SK-N-SH treated with all-trans-retinoic acid at 6 μM for 48 hours (cell line): ENCODE measurements at regions not wholly inside any gene's neighbourhood (a gene's known extent, or its start where the extent isn't known, plus 50 kb on each side); places are given as distances from the start of the nearest gene placed in this dataset.

ENCODE experiments used
- ATAC-seq: fragments of 200-7000 bp; cut with Tn5 transposase; 3 replicates; pipeline ENCODE4 v1.9.1; 2020; ENCODE audit warnings: mild to moderate bottlenecking, moderate library complexity
- CSDC2 ChIP-seq: fragments of 250-450 bp; sonication (Bioruptor Pico); IDR thresholded peaks from 2 replicates; pipeline ENCODE4 v1.5.0; 2020; ENCODE audit warnings: mild to moderate bottlenecking, moderate library complexity
- ESRRG ChIP-seq: fragments of 250-450 bp; sonication (Bioruptor Pico); IDR thresholded peaks from 2 replicates; pipeline ENCODE4 v1.6.1; 2021; ENCODE audit warnings: mild to moderate bottlenecking
- GLIS3 ChIP-seq: fragments of 250-450 bp; sonication (Bioruptor Pico); IDR thresholded peaks from 2 replicates; pipeline ENCODE4 v1.5.0; 2020; ENCODE audit warnings: mild to moderate bottlenecking, moderate library complexity
- ISL1 ChIP-seq: fragments of 250-450 bp; sonication (Bioruptor Pico); IDR thresholded peaks from 2 replicates; pipeline ENCODE4 v2.1.2; 2022; ENCODE audit warnings: mild to moderate bottlenecking, moderate library complexity
- OSR1 ChIP-seq: fragments of 250-450 bp; sonication (Bioruptor Pico); IDR thresholded peaks from 2 replicates; pipeline ENCODE4 v1.8.0; 2022; ENCODE audit warnings: moderate library complexity, mild to moderate bottlenecking, inconsistent platforms
- SNAI2 ChIP-seq: fragments of 250-450 bp; sonication (Bioruptor Pico); IDR thresholded peaks from 2 replicates; pipeline ENCODE4 v1.5.0; 2020; ENCODE audit warnings: mild to moderate bottlenecking, moderate library complexity
- TCF4 ChIP-seq: fragments of 250-450 bp; sonication (Bioruptor Pico); IDR thresholded peaks from 2 replicates; pipeline ENCODE4 v1.8.0; 2021; ENCODE audit warnings: mild to moderate bottlenecking, moderate library complexity, borderline replicate concordance
- TOX ChIP-seq: fragments of 250-450 bp; sonication (Bioruptor Pico); IDR thresholded peaks from 2 replicates; pipeline ENCODE4 v1.8.0; 2021; ENCODE audit warnings: mild to moderate bottlenecking, moderate library complexity, borderline replicate concordance
- ZC3H10 ChIP-seq: fragments of 250-450 bp; sonication (Bioruptor Pico); IDR thresholded peaks from 2 replicates; pipeline ENCODE4 v1.5.1; 2021; ENCODE audit warnings: mild to moderate bottlenecking, moderate library complexity
- ZFP3 ChIP-seq: fragments of 250-450 bp; sonication (Bioruptor Pico); IDR thresholded peaks from 2 replicates; pipeline ENCODE4 v1.5.0; 2020; ENCODE audit warnings: mild to moderate bottlenecking, moderate library complexity
- ZFP30 ChIP-seq: fragments of 450-650 bp; formaldehyde crosslinking; IDR thresholded peaks from 2 replicates; pipeline ENCODE4 v1.5.0; 2022; ENCODE audit warnings: mild to moderate bottlenecking, moderate library complexity
- ZNF565 ChIP-seq: fragments of 450-650 bp; formaldehyde crosslinking; conservative IDR thresholded peaks from 2 replicates; pipeline ENCODE4 v1.5.0; 2020; ENCODE audit warnings: low read depth, mild to moderate bottlenecking, moderate library complexity
- ZNF70 ChIP-seq: fragments of 450-650 bp; formaldehyde crosslinking; IDR thresholded peaks from 2 replicates; pipeline ENCODE4 v1.5.0; 2020; ENCODE audit warnings: mild to moderate bottlenecking, moderate library complexity
- TF ChIP-seq, protein P1 (sequence below): fragments of 250-450 bp; sonication (Bioruptor Pico); IDR thresholded peaks from 2 replicates; pipeline ENCODE4 v1.8.0; 2021; ENCODE audit warnings: low read depth, mild to moderate bottlenecking, moderate library complexity, borderline replicate concordance
- TF ChIP-seq, protein P2 (sequence below): fragments of 250-450 bp; sonication (Bioruptor Pico); IDR thresholded peaks from 2 replicates; pipeline ENCODE4 v1.8.0; 2020; ENCODE audit warnings: mild to moderate bottlenecking, moderate library complexity, borderline replicate concordance
- TF ChIP-seq, protein P3 (sequence below): fragments of 250-450 bp; sonication (Bioruptor Pico); IDR thresholded peaks from 2 replicates; pipeline ENCODE4 v1.5.0; 2020; ENCODE audit warnings: mild to moderate bottlenecking, moderate library complexity
- TF ChIP-seq, protein P4 (sequence below): fragments of 250-450 bp; sonication (Bioruptor Pico); IDR thresholded peaks from 2 replicates; pipeline ENCODE4 v1.5.1; 2021; ENCODE audit warnings: mild to moderate bottlenecking, moderate library complexity
- TF ChIP-seq, protein P5 (sequence below): fragments of 250-450 bp; sonication (Bioruptor Pico); IDR thresholded peaks from 2 replicates; pipeline ENCODE4 v1.5.1; 2020; ENCODE audit warnings: low read depth, mild to moderate bottlenecking, moderate library complexity

DNA sequence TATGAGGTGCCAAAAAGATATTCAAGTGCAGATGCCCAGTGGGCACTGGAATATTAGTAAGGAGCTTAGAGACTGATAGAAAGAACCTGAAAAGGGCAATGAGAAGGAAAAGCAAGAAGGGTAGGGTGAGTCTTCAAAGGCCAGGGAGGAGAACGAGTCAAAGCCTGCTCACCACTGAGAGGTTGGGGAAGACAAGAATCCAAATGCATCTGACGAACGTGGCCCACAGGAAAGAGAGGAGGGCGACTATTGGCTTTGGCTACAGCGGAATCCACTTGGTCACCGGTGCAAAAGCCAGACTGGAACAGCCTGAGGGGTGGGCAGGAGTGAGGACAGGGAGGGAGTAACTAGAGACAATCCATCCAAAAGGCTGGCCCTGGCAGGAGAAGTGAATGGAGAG is 216.7 kb upstream of the KLF14 start:
- no peak; the same call in 2 of the 3 replicates for ATAC-seq
- TF ChIP-seq, protein P1, sequence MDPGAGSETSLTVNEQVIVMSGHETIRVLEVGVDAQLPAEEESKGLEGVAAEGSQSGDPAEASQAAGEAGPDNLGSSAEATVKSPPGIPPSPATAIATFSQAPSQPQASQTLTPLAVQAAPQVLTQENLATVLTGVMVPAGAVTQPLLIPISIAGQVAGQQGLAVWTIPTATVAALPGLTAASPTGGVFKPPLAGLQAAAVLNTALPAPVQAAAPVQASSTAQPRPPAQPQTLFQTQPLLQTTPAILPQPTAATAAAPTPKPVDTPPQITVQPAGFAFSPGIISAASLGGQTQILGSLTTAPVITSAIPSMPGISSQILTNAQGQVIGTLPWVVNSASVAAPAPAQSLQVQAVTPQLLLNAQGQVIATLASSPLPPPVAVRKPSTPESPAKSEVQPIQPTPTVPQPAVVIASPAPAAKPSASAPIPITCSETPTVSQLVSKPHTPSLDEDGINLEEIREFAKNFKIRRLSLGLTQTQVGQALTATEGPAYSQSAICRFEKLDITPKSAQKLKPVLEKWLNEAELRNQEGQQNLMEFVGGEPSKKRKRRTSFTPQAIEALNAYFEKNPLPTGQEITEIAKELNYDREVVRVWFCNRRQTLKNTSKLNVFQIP (CRISPR knock-in tag) = no peak
- TF ChIP-seq ZNF565 (CRISPR knock-in tag) = no peak
- no peak for TF ChIP-seq TCF4
- TF ChIP-seq SNAI2 (CRISPR knock-in tag) = no peak
- TF ChIP-seq ESRRG = no peak
- TF ChIP-seq, protein P2, sequence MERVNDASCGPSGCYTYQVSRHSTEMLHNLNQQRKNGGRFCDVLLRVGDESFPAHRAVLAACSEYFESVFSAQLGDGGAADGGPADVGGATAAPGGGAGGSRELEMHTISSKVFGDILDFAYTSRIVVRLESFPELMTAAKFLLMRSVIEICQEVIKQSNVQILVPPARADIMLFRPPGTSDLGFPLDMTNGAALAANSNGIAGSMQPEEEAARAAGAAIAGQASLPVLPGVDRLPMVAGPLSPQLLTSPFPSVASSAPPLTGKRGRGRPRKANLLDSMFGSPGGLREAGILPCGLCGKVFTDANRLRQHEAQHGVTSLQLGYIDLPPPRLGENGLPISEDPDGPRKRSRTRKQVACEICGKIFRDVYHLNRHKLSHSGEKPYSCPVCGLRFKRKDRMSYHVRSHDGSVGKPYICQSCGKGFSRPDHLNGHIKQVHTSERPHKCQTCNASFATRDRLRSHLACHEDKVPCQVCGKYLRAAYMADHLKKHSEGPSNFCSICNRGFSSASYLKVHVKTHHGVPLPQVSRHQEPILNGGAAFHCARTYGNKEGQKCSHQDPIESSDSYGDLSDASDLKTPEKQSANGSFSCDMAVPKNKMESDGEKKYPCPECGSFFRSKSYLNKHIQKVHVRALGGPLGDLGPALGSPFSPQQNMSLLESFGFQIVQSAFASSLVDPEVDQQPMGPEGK (CRISPR knock-in tag) = no peak
- TF ChIP-seq ZFP3 (CRISPR knock-in tag) = no peak
- TF ChIP-seq CSDC2 (CRISPR knock-in tag) = no peak
- no peak for TF ChIP-seq OSR1 (CRISPR knock-in tag)
- TF ChIP-seq, protein P3, sequence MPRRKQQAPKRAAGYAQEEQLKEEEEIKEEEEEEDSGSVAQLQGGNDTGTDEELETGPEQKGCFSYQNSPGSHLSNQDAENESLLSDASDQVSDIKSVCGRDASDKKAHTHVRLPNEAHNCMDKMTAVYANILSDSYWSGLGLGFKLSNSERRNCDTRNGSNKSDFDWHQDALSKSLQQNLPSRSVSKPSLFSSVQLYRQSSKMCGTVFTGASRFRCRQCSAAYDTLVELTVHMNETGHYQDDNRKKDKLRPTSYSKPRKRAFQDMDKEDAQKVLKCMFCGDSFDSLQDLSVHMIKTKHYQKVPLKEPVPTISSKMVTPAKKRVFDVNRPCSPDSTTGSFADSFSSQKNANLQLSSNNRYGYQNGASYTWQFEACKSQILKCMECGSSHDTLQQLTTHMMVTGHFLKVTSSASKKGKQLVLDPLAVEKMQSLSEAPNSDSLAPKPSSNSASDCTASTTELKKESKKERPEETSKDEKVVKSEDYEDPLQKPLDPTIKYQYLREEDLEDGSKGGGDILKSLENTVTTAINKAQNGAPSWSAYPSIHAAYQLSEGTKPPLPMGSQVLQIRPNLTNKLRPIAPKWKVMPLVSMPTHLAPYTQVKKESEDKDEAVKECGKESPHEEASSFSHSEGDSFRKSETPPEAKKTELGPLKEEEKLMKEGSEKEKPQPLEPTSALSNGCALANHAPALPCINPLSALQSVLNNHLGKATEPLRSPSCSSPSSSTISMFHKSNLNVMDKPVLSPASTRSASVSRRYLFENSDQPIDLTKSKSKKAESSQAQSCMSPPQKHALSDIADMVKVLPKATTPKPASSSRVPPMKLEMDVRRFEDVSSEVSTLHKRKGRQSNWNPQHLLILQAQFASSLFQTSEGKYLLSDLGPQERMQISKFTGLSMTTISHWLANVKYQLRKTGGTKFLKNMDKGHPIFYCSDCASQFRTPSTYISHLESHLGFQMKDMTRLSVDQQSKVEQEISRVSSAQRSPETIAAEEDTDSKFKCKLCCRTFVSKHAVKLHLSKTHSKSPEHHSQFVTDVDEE (CRISPR knock-in tag) = no peak
- TF ChIP-seq, protein P4, sequence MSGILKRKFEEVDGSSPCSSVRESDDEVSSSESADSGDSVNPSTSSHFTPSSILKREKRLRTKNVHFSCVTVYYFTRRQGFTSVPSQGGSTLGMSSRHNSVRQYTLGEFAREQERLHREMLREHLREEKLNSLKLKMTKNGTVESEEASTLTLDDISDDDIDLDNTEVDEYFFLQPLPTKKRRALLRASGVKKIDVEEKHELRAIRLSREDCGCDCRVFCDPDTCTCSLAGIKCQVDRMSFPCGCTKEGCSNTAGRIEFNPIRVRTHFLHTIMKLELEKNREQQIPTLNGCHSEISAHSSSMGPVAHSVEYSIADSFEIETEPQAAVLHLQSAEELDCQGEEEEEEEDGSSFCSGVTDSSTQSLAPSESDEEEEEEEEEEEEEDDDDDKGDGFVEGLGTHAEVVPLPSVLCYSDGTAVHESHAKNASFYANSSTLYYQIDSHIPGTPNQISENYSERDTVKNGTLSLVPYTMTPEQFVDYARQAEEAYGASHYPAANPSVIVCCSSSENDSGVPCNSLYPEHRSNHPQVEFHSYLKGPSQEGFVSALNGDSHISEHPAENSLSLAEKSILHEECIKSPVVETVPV (CRISPR knock-in tag) = no peak
- no peak for TF ChIP-seq GLIS3 (CRISPR knock-in tag)
- TF ChIP-seq ISL1 = no peak
- TF ChIP-seq ZC3H10 (CRISPR knock-in tag) = no peak
- TF ChIP-seq ZFP30 = no peak
- no peak for TF ChIP-seq ZNF70 (CRISPR knock-in tag)
- TF ChIP-seq, all 23 proteins: peak for 0

DNA sequence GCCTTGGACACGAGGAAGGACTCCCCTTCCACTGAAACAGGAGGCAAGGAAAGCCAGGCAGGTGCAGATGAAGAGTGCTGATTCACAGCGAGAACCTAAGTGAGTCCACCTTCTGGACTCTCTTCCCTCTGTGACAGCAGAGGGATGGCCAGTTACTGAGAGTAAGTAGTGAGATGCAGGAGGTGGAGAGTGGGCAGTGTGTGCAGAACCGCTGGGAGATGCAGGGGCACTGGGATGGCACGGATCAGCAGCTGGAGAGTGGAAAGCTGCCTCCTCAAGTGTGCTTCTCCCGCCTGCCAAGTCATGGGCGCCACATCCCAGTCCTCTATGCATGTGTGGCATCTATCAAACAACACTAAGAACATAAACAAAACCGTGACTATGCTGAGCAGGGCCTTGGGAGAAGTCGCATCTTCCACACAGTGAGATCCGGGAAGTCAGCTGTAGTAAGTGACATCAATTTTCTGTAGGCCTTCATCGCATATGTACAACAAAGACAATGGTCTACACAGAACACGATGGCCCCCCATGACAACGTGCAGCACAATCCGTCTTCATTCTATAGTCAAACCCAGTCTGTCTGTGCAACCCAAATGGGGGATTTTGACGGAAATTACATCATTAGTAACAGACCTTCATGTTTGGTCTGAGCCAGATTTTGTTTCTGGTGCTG is 217.4 kb upstream of the KLF14 start:
- peak; percentile 8 for ATAC-seq
- TF ChIP-seq ESRRG (no peak), OSR1 (CRISPR knock-in tag) (no peak), ZNF70 (CRISPR knock-in tag) (no peak), ZNF565 (CRISPR knock-in tag) (no peak), TOX (CRISPR knock-in tag) (no peak), SNAI2 (CRISPR knock-in tag) (no peak), ZC3H10 (CRISPR knock-in tag) (no peak)
- TF ChIP-seq, protein P3 (CRISPR knock-in tag) = no peak
- TF ChIP-seq, protein P5, sequence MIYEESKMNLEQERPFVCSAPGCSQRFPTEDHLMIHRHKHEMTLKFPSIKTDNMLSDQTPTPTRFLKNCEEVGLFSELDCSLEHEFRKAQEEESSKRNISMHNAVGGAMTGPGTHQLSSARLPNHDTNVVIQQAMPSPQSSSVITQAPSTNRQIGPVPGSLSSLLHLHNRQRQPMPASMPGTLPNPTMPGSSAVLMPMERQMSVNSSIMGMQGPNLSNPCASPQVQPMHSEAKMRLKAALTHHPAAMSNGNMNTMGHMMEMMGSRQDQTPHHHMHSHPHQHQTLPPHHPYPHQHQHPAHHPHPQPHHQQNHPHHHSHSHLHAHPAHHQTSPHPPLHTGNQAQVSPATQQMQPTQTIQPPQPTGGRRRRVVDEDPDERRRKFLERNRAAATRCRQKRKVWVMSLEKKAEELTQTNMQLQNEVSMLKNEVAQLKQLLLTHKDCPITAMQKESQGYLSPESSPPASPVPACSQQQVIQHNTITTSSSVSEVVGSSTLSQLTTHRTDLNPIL (CRISPR knock-in tag) = no peak
